Gastroesophageal sphincter (tissue), 3 donors: ENCODE measurements at regions not wholly inside any gene's neighbourhood (a gene's known extent, or its start where the extent isn't known, plus 50 kb on each side); places are given as distances from the start of the nearest gene placed in this dataset.
"Not testable (repeated sequence)": the region's sequence is repeated elsewhere in the genome, so short reads cannot be mapped to it uniquely, and the experiment has no call there.

ENCODE experiments used
- CTCF ChIP-seq, 4 experiments: fragments of 200-600 bp in 2 of 4; fragments of 450-650 bp in 2 of 4; sonication (generic) in 1 of 4; IDR thresholded peaks; one replicate each; pipeline ENCODE4 v1.5.1; 2017 to 2019; ENCODE audit warnings: antibody characterized with exemption in 4 of 4, mild to moderate bottlenecking in 2 of 4, moderate library complexity in 2 of 4
- EP300 ChIP-seq: sonication (generic); formaldehyde crosslinking; IDR thresholded peaks from one replicate; pipeline ENCODE4 v1.6.1; 2017; ENCODE audit warnings: antibody characterized with exemption, mild to moderate bottlenecking
- POLR2A ChIP-seq, 2 donors: fragments of 450-650 bp; IDR thresholded peaks; one replicate each; pipeline ENCODE4 v1.6.1; 2017; ENCODE audit warnings: antibody characterized with exemption in 2 of 2, mild to moderate bottlenecking in 2 of 2, moderate library complexity in 1 of 2
- POLR2AphosphoS5 ChIP-seq: sonication (generic); formaldehyde crosslinking; IDR thresholded peaks from one replicate; pipeline ENCODE4 v1.6.1; 2017; ENCODE audit warnings: antibody characterized with exemption

GRCh38 chr12:131269977-131270376, 316.3 kb downstream of the ADGRD1 start:
- TF ChIP-seq CTCF (IDR thresholded peaks at IDR 0.05); POLR2AphosphoS5; EP300; POLR2A (IDR thresholded peaks at IDR 0.05): not testable (repeated sequence)
